ENCODE measurements at regions not wholly inside any gene's neighbourhood (a gene's known extent, or its start where the extent isn't known, plus 50 kb on each side); places are given as distances from the start of the nearest gene placed in this dataset.

DNA sequence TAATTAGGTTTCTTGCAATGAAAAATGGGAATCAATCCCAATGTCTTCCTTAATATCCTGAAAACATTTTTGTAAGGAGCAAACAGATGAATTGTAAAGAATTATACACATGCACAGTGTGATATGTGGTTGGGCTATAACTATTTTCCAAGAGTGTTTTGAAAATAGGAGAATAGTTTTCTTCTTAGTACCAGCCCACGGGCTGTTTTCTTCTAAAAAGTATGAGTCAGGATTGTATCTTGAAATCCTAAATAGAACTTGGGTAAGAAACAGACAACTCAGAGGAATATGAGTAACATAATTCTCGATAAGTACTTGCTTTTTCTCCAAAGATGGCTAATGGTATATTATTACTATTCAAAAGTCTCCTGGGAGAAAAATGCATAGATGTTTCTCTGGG is 136.7 kb downstream of the MAGEC2 start:
- Histone ChIP-seq H3K9me3 (replicated peaks; ENCODE audit: control insufficient read depth, insufficient read depth, low read depth, low read length) (no peaks in the 10 kb centered on the region), H4K20me1 (replicated peaks; ENCODE audit: control insufficient read depth, insufficient read depth, low read length) (no peaks in the 10 kb centered on the region), H3K79me2 (ENCODE audit: control insufficient read depth, insufficient read depth, low read length) (no peaks in the 10 kb centered on the region), H3K4me3 (no peak overlapping the region), H2AFZ (ENCODE audit: low read depth, low read length) (no peak overlapping the region), H3K9ac (ENCODE audit: insufficient read depth in 1 of 2, low read depth in 2 of 2, low read length in 2 of 2) (no peak overlapping the region), H3K4me1 (replicated peaks in 1 of 2; ENCODE audit: control insufficient read depth in 2 of 2, insufficient read depth in 2 of 2, low read length in 2 of 2) (no peaks in the 10 kb centered on the region), H3K9me1 (ENCODE audit: control insufficient read depth, insufficient read depth, low read length) (no peaks in the 10 kb centered on the region), H3K27me3 (ENCODE audit: control insufficient read depth in 2 of 2, insufficient read depth in 2 of 2, low read length in 2 of 2) (no peaks in the 10 kb centered on the region), H3K36me3 (ENCODE audit: control insufficient read depth, insufficient read depth, low read length) (no peaks in the 10 kb centered on the region), H3K27ac (ENCODE audit: extremely low read depth, low read depth, low read length) (no peak overlapping the region), H3K4me2 (ENCODE audit: insufficient read depth, low read length) (no peak overlapping the region)
- TF ChIP-seq, protein P1, sequence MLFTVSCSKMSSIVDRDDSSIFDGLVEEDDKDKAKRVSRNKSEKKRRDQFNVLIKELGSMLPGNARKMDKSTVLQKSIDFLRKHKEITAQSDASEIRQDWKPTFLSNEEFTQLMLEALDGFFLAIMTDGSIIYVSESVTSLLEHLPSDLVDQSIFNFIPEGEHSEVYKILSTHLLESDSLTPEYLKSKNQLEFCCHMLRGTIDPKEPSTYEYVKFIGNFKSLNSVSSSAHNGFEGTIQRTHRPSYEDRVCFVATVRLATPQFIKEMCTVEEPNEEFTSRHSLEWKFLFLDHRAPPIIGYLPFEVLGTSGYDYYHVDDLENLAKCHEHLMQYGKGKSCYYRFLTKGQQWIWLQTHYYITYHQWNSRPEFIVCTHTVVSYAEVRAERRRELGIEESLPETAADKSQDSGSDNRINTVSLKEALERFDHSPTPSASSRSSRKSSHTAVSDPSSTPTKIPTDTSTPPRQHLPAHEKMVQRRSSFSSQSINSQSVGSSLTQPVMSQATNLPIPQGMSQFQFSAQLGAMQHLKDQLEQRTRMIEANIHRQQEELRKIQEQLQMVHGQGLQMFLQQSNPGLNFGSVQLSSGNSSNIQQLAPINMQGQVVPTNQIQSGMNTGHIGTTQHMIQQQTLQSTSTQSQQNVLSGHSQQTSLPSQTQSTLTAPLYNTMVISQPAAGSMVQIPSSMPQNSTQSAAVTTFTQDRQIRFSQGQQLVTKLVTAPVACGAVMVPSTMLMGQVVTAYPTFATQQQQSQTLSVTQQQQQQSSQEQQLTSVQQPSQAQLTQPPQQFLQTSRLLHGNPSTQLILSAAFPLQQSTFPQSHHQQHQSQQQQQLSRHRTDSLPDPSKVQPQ (CRISPR knock-in tag; IDR thresholded peaks at IDR 0.05; ENCODE audit: borderline replicate concordance), result no peak
- TF ChIP-seq POU5F1 (IDR thresholded peaks at IDR 0.05; ENCODE audit: borderline replicate concordance, low read depth, low read length, partially characterized antibody) (no peak), SRSF7 (optimal IDR thresholded peaks at IDR 0.05; ENCODE audit: low read depth, low read length) (no peak), SMC3 (conservative IDR thresholded peaks at IDR 0.05; ENCODE audit: insufficient read depth, low read depth, low read length) (no peak), ILF3 (IDR thresholded peaks at IDR 0.05; ENCODE audit: borderline replicate concordance) (no peak), CBFA2T2 (conservative IDR thresholded peaks at IDR 0.05) (no peak), EP400 (IDR thresholded peaks at IDR 0.05) (no peak), ZNF764 (CRISPR knock-in tag; IDR thresholded peaks at IDR 0.05; ENCODE audit: low read depth) (no peak), RBFOX2 (IDR thresholded peaks at IDR 0.05; ENCODE audit: low read depth, low read length) (no peak), ZC3H11A (IDR thresholded peaks at IDR 0.05; ENCODE audit: low read depth, low read length) (no peak)
- TF ChIP-seq, protein P2, sequence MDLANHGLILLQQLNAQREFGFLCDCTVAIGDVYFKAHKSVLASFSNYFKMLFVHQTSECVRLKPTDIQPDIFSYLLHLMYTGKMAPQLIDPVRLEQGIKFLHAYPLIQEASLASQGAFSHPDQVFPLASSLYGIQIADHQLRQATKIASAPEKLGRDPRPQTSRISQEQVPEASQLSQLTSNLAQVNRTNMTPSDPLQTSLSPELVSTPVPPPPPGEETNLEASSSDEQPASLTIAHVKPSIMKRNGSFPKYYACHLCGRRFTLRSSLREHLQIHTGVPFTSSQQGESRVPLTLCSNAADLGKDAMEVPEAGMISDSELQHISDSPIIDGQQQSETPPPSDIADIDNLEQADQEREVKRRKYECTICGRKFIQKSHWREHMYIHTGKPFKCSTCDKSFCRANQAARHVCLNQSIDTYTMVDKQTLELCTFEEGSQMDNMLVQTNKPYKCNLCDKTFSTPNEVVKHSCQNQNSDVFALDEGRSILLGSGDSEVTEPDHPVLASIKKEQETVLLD (IDR thresholded peaks at IDR 0.05), result no peak
- BruUV-seq (replicated peaks), result no TSS peak
- DNase-seq (ENCODE audit: extremely low read depth in 1 of 4, low spot score in 3 of 4) (no peak), FAIRE-seq (no peak), ATAC-seq (no peak)
- ChIA-PET CTCF (ENCODE audit: low intra/inter-chr PET ratio) (no interaction called here), POLR2A (no interaction called here)
- 0% methylated on average over 1 of the region's 2 CpGs for WGBS (ENCODE audit: insufficient coverage, low coverage, missing lambda C conversion rate)
- intact Hi-C loops (cut with micrococcal nuclease) (no loop called here), in situ Hi-C loops (cut with MboI) (no loop called here)

Data from K562 (cell line).